Ecto neural progenitor cell (in vitro differentiated cells): ENCODE measurements at regions not wholly inside any gene's neighbourhood (a gene's known extent, or its start where the extent isn't known, plus 50 kb on each side); places are given as distances from the start of the nearest gene placed in this dataset.

Experiments used
- DNase-seq: peaks from one replicate; pipeline ENCODE4 v3.0.0-alpha.2; 2018; ENCODE audit warnings: low spot score

DNA sequence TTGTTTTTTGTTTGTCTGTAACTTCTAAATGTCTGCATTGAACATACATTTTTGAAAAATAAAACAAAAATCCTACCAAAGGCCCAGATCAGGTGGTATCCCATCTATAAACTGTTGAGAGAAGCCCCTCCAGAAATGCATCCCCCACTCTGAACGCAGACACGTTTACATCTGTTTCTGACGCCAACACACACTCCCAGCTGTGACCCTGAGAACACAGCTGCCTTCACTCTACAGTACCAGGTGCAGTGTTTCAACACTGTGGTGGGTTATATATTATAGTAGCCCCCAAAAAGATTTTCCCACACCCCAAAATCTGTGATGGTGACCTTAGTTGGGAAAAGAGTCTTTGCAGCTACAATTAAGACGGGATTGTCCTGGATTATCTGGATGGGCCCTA lies 199.1 kb upstream of the JARID2 start:
- DNase-seq: no peak

DNA sequence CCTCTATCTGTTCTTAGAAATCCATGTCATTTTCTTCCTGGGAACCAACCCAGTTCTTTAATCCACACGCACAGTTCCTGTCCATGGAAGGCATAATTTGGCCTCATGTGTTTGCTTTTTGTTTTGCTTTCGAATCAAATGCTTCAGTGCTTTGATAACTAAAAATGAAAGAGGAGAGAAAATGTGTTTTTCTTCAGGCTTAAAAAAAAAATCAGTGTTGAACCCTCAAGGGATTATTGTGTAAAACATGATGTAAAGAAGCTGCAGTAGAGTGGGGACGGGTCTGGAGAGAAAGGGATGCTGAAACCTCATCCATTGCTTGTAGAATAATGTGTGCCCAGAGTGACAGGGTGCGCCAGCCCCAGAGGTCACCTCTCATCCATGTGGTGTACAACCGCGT lies 197.5 kb upstream of the JARID2 start:
- DNase-seq: no peak

DNA sequence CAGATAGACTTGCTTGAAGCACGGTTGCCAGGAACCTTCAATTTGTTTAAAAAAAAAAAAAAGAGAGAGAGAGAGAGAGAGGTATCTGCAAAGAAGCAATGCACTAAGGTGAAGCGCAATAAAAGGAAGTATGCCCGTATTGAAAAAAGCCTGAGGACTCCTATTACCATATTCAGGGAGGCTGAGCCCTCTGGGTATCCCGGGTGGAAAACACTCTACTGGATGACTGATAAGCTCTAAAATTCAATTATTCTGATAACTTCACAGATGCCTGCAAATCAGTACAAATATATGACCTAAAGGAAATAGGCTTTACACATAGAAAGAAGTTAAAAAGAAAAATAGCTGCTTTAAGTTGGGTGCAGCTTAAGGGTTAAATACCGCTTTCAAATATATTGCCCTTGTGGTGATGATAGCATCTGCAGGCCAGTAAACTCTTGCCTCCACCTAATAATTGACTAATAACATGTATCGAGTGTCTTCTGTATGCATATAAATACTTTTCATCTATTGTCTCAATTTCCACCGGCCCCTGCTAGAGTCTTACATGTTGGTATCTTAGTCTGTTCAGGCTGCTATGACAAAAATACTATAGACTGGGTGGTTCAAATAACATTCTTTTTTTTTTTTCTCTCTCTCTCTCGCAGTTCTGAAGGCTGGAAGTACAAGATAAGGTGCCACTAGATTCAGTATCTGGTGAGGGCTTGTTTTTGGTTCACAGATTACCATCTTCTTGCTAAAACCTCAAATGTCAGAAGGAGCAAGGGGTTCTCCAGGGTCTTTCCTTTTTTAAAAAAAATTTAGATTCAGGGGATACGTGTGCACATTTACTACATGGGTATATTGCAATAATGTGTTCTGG lies 187.4 kb upstream of the JARID2 start:
- DNase-seq: no peak

DNA sequence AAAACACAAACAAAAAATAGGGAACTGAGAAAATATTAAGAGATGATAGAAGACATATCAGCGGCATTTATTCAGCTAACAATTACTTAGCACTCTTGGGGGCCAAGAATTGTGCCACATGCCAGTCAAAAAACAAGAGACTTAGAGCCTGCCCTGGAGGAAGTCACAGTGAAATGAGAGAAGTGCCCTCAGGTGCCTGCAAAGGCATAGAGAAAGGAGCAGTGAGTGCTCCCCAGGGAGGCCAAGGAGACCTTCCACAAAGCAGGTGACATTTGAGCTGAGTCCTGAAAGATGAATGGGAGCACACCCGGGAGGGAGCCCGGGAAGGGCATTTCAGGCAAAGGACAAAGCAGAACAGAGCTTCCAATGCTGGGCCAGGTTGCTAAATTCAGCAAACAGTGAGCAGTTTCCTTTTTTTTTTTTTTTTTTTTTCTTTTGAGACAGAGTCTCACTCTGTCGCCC lies 184.7 kb upstream of the JARID2 start:
- DNase-seq: no peak

- DNase-seq: no peak
Observed at GRCh38 chr6:15061908-15062515, 183.9 kb upstream of the JARID2 start.

- DNase-seq: no peak
Observed at GRCh38 chr6:15062516-15063252, 183.2 kb upstream of the JARID2 start.

- DNase-seq: no peak
Observed at GRCh38 chr6:15063253-15063853, 182.5 kb upstream of the JARID2 start.

DNA sequence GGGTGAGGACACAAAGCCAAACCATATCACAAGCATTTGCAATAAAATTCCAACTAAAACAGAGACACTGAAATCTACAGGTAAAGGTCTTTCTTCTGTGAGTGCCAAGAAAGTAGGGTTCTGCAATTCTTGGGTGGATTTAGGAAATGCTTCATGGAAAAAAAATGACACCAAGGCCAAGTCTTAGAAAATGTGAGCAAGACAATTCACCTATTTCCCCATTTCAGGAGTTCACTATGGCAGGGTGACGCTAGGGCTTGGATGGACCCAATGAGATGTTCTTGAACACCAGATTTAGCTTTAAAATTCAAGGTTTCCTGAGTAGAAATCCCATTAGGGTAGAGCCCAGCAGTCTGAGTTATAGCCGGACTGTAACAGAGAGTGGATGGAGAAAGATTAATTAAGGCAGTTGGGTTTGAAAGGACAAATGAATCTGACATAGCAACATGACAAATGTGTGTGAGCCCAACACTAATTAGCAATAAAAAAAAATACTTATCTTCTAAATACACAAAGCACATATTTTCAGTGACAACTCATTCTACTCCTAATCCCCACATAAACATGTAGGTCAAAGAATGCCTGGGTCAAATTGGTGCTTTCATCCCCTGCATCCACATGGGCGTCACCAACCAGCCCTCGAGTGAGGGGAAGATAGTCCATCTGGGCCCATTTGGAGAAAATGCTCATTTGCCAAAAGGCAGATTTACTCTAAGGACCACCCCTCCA lies 180.4 kb upstream of the JARID2 start:
- no peak for DNase-seq

DNA sequence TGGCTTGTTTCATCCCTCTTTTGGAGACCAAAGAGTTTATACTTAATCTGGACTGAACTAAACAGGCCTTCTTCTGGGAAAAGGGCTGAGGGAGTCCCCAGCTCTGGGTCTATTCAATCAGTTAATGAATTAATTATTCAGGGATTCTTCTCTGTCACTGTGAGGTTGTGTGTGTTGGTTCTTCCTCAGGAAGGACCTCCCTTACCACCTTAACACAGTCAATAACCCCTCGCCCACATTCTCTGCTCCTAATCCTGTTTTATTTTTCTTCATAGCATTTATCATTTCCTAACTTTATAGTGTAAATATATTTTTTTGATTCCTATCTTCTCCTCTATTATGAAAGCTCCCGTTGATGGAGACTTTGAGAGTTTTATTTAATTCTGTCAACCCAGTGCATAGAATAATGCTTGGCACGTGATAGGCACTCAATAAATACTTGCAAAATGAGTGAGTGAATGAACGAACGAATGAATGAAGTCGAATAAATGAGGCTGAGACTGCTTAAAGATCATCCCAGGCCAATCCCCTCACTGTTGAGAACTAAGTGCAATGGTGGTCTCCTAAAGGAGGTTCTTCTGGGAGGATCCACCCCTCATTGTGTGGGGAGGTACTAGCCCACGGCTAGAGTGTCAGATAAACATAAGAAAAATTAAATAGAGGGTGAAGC lies 179.6 kb upstream of the JARID2 start:
- no peak for DNase-seq

GRCh38 chr6:15073344-15073789 lies 172.5 kb upstream of the JARID2 start:
- DNase-seq: no peak

DNA sequence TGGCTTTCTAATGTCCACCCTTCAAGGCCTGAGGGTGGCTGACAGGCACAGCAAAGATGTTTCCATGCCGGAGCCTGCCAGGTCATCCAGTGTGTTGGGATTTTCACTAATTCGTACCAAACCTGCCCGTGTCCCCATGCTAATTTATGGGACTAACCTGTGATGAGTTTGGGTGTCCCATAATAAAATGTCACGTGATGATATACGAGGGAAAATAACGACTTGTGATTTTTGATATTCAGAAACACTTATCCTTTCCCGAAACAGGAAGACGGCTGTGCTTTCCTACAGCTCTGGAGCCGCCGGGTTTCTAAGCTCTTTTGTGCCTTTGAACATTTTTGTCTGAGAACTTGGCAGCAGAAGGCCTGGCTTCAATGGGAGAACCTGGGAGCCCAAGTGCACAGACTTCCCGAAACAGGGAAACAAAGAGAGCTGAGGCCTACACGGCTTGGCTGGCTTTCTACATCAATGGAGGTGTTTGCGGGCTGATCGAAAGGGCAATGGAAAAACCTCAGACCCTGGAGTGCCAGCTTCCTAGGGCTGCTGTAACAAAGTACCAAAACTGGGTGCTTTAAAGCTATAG lies 171.9 kb upstream of the JARID2 start:
- DNase-seq: no peak

DNA sequence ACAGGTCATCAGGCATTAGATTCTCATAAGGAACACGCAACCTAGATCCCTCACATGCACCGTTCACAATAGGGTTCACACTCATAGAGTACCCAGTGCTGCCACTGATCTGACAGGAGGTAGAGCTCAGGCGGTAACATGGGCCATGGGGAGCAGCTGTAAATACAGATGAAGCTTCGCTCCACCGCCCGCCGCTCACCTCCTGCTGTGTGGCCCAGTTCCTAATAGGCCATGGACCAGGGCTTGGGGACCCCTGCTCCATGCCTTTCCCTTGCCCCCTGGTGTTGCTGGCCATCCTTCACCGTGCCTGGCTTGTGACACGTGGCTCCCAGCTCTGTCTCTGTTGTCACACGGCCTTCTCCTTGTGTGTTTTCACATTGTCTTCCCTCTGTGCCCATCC lies 171.1 kb upstream of the JARID2 start:
- no peak for DNase-seq

GRCh38 chr6:15076565-15076964 lies 169.3 kb upstream of the JARID2 start:
- no peak for DNase-seq

GRCh38 chr6:15077006-15077405 lies 168.9 kb upstream of the JARID2 start:
- no peak for DNase-seq

DNA sequence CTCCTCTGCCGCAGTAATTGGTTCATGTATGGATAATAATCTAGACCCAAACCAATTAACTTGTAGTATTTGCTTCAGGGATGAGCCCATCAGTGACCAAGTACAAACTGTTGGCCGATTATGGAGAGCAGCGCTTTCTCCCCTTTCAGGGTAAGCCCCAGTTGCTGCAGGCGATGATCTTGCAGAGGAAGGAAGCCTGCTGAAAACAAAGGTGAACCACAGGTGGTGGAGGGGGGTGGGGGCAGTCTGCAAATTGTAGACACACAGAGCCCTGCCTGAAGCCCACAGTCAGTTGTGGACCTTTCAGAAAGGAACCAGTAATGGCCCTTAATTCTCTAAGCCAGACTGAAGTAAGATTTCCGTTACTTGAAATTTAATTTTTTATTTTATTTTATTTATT lies 167.9 kb upstream of the JARID2 start:
- peak; percentile 74 for DNase-seq

- no peak for DNase-seq
Observed at GRCh38 chr6:15079288-15079817, 166.5 kb upstream of the JARID2 start.

GRCh38 chr6:15080895-15081294 lies 165.0 kb upstream of the JARID2 start:
- DNase-seq: no peak

DNA sequence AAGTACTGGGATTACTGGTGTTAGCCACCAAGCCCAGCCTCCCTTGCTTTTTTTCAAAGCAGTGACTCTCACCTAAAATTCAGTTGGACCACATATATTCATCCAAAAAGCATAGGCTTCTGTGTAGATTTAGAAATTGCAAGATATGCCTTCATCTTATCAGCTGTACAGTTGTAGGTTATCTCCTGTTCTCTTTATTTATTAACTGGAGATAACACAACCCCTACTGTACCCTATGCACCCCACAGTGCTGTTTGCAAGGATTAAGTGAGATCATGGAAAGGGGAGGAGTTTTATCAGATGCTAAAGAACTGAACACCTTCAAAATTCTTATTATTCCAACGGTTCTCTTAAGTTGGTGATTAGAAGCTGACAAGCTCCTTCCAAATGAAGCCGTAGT lies 164.4 kb upstream of the JARID2 start:
- DNase-seq: no peak

DNA sequence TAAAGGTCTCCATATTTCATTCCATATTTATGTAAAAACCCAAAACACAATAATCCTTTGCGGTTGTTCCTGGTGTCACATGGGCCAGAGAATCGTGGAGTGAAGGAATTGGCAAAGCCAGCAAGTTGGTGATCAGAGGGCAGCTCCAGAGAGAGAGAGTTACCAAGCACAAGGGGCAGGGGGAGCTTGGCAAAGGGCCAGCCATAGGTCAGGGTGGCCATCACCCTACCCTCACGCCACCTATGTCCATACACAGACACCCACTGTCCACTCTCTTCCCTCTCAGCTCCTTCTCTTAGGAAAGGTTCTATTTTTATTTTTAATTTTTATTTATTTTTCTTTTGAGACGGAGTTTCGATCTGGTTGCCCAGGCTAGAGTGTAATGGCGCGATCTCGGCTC lies 163.2 kb upstream of the JARID2 start:
- DNase-seq: no peak

DNA sequence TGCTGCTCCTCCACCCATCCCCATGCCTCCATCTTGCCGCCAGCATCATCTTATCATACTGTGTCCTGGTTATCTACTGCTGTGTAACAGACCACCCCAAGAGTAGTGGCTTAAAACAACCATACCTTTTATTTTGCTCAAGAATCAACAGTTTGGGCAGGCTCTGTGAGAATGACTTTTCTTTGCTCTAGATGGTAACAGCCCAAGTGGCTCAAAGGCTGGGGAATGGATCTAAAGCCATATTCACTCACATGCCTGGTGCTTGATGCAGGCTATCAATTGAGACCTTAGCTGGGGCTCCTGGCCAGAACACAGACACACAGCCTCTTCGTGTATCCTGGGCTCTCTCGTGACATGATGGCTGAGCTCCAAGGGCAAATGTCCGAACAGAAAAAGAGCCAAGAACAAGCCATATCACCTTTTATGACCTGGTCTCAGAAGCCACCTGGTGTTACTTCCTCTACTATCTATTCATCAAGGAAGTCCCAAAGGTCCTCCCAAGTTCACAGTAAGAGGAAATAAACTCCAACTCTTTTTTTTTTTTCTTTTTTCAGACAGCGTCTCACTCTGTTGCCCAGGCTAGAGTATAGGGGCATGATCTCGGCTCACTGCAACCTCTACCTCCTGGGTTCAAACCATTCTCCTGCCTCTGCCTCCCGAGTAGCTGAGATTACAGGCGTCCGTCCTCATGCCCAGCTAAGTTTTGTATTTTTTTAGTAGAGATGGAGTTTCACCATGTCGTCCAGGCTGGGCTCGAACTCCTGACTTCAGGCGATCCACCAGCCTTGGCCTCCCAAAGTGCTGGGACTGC lies 159.3 kb upstream of the JARID2 start:
- no peak for DNase-seq
